Endodermal cell (in vitro differentiated cells): ENCODE measurements at regions not wholly inside any gene's neighbourhood (a gene's known extent, or its start where the extent isn't known, plus 50 kb on each side); places are given as distances from the start of the nearest gene placed in this dataset.

Source experiments
- DNase-seq: peaks from one replicate; pipeline ENCODE4 v3.0.0-alpha.2; 2017
- H3K27ac ChIP-seq: 2 replicates; pipeline ENCODE4 v1.5.1; 2013; ENCODE audit warnings: mild to moderate bottlenecking, low read depth, low read length, moderate library complexity
- H3K27me3 ChIP-seq: 2 replicates; pipeline ENCODE4 v1.6.1; 2013; ENCODE audit warnings: mild to moderate bottlenecking, low read length, moderate library complexity; ENCODE audit not compliant: insufficient read depth, control insufficient read depth, poor library complexity, severe bottlenecking
- H3K36me3 ChIP-seq: 2 replicates; pipeline ENCODE4 v1.7.0; 2013; ENCODE audit warnings: mild to moderate bottlenecking, low read length, moderate library complexity; ENCODE audit not compliant: control insufficient read depth, insufficient read depth
- H3K4me1 ChIP-seq: one replicate; pipeline ENCODE4 v1.7.0; 2013; ENCODE audit warnings: low read length; ENCODE audit not compliant: control insufficient read depth, insufficient read depth
- H3K4me3 ChIP-seq: 2 replicates; pipeline ENCODE4 v1.5.1; 2013; ENCODE audit warnings: mild to moderate bottlenecking, low read length, moderate library complexity
- H3K9ac ChIP-seq: 2 replicates; pipeline ENCODE4 v1.6.1; 2013; ENCODE audit warnings: mild to moderate bottlenecking, low read length, moderate library complexity; ENCODE audit not compliant: poor library complexity, severe bottlenecking; ENCODE audit errors: extremely low read depth
- H3K9me3 ChIP-seq: 2 replicates; pipeline ENCODE4 v1.6.1; 2013; ENCODE audit warnings: mild to moderate bottlenecking, low read length, moderate library complexity; ENCODE audit not compliant: control insufficient read depth
- H3K27ac Mint-ChIP-seq: 2 replicates; pipeline ENCODE4 v1.8.0; 2020; ENCODE audit warnings: mixed read lengths
- H3K27me3 Mint-ChIP-seq: 2 replicates; pipeline ENCODE4 v1.8.0; 2021; ENCODE audit warnings: mild to moderate bottlenecking, mixed read lengths; ENCODE audit not compliant: insufficient read depth
- H3K36me3 Mint-ChIP-seq: 2 replicates; pipeline ENCODE4 v1.8.0; 2020; ENCODE audit warnings: low read depth, mixed read lengths
- H3K4me1 Mint-ChIP-seq: 2 replicates; pipeline ENCODE4 v1.8.0; 2020; ENCODE audit warnings: mixed read lengths
- H3K4me3 Mint-ChIP-seq: 2 replicates; pipeline ENCODE4 v1.8.0; 2020; ENCODE audit warnings: mild to moderate bottlenecking, moderate library complexity, mixed read lengths
- H3K9me3 Mint-ChIP-seq: 2 replicates; pipeline ENCODE4 v1.8.0; 2020; ENCODE audit warnings: mild to moderate bottlenecking, mixed read lengths
- CTCF ChIP-seq: fragments of 200-600 bp; sonication (generic); conservative IDR thresholded peaks from 2 replicates; pipeline ENCODE4 v1.5.0; 2021; ENCODE audit warnings: antibody characterized with exemption, mild to moderate bottlenecking
- WGBS, 2 experiments: methylation state at CpG; one replicate each; pipeline versions ENCODE4 v1.1.5 to v1.1.7; 2013; ENCODE audit warnings: missing lambda C conversion rate in 2 of 2, mixed read lengths in 1 of 2; ENCODE audit not compliant: insufficient coverage in 1 of 2, insufficient read length in 1 of 2; 5-methylcytosine and 5-hydroxymethylcytosine counted together

DNA sequence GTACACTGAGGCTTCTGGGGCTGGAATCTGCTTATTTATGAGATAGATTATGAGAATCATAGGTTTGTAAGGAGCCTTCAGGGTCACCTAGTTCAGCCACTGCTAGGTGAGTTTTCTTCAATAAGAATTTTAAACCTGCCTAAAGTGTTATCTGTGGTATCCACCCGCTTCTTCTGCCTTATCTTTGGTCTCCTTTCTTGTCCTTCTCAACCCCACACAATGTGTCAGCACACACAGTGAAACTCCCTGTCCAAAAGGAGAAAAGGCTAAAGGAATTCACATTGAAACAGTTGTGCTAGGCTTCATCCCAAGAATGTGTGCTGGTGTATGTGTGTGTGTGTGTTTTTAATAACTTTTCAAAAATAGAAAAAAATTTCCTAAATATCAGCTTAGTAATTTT, 259.3 kb upstream of the BTG1 start:
- no peak overlapping the region for H3K4me3 Mint-ChIP-seq
- 81% methylated on average over 1 of the region's 1 CpG; no CpG with 5 or more reads in 1 of the 2 experiments for WGBS, 2 experiments
- H3K27ac Mint-ChIP-seq: no peak overlapping the region

DNA sequence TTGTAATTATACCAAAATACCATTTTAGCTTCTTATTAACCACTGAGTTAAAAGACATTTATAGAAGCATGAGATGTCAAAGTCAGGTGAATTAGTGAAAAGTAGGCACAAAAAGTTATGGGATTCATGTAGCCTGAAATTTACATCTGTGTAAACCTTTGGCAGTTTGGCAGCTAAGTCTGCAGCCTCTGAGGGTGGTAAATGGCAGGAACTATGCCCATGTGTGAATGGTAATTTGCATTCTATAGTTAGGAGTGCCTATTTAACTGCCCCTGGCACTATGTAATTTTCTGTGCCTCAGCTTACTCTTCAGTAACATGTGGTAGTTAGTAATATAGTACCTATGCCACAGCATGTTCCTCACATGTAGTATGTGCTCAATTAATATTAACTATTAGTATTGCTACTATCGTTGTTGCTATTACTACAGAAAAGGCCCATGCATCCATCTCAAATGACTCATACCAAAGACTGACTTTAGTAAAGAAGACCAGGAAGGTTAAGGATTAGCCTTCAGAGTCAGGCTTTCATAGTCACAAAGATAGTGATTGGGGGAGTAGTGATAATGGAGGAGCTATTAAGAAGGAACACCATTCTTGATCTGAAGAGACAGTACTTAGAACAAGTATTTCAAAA, 258.7 kb upstream of the BTG1 start:
- no peak overlapping the region for H3K27ac ChIP-seq
- H3K9ac ChIP-seq: no peak overlapping the region

More for the DNA sequence above, 259.3 kb upstream of the BTG1 start:
- H3K36me3 ChIP-seq: no peaks in the 10 kb centered on the region
- peak overlapping the region; percentile 6 for H3K4me3 ChIP-seq
- no peak for DNase-seq
- H3K27me3 ChIP-seq: no peaks in the 10 kb centered on the region
- H3K4me1 ChIP-seq: peaks cover 3% of the 10 kb centered on the region
- Mint-ChIP-seq H3K4me1 (peaks cover 15% of the 10 kb centered on the region), H3K27me3 (no peaks in the 10 kb centered on the region), H3K36me3 (no peaks in the 10 kb centered on the region), H3K9me3 (peaks cover 14% of the 10 kb centered on the region)
- H3K9ac ChIP-seq: no peak overlapping the region
- no peaks in the 10 kb centered on the region for H3K9me3 ChIP-seq
- no peak overlapping the region for H3K27ac ChIP-seq
- no peak for TF ChIP-seq CTCF

More for the DNA sequence above, 258.7 kb upstream of the BTG1 start:
- no peak for TF ChIP-seq CTCF
- Mint-ChIP-seq H3K4me3 (no peak overlapping the region), H3K36me3 (no peaks in the 10 kb centered on the region), H3K27me3 (no peaks in the 10 kb centered on the region), H3K4me1 (peaks cover 20% of the 10 kb centered on the region), H3K27ac (no peak overlapping the region), H3K9me3 (peaks cover 14% of the 10 kb centered on the region)
- Histone ChIP-seq H3K4me1 (peaks cover 4% of the 10 kb centered on the region), H3K27me3 (no peaks in the 10 kb centered on the region), H3K9me3 (no peaks in the 10 kb centered on the region), H3K4me3 (peak overlapping the region; percentile 6), H3K36me3 (no peaks in the 10 kb centered on the region)
- 83% methylated on average over 1 of the region's 1 CpG; no CpG with 5 or more reads in 1 of the 2 experiments for WGBS, 2 experiments
- DNase-seq: no peak
